Daoy (cell line): ENCODE measurements at regions not wholly inside any gene's neighbourhood (a gene's known extent, or its start where the extent isn't known, plus 50 kb on each side); places are given as distances from the start of the nearest gene placed in this dataset.
"Not testable (repeated sequence)": the region's sequence is repeated elsewhere in the genome, so short reads cannot be mapped to it uniquely, and the experiment has no call there.

Source experiments
- DNase-seq: peaks from one replicate; pipeline ENCODE4 v3.0.0-alpha.2; 2015; ENCODE audit warnings: low read depth

DNA sequence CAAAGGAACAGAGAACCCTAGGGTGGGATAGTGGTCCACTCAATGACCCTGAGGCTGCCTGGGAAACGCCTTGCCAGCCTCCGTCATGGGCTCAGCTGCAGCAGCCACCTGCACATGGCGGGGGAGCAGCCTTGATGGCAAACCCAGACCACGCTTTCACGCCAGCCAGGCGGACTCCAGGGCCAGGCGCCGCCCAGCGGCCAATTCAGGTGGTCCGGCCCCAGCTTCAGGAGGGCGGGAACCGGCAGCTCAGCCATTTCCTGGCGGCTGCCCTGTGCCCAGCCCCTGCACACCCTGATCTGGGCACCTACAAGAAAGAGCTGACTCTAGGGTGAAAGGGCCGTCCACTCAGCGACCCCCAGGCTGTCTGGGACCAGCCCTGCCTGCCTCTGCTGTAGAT, 87.5 kb downstream of the POTEG start:
- not testable (repeated sequence) for DNase-seq

DNA sequence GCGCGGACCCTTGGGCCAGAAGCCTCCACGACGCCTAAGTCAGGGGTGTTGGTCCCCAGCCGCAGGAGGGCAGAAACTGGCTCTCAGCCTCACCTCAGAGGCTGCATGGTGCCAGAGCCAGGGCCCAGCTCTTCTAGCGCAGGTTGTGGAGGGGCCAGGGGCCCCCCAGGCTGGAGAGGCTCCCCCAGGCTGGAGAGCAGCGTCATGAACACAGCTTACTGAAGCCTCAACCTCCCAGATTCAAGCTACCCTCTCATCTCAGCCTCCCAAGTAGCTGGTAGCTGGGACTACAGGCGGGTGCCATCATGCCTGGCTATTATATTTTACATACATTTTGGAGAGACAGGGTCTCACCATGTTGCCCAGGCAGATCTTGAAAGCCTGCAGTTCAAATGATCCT, 87.0 kb downstream of the POTEG start:
- DNase-seq, result not testable (repeated sequence)
